SK-MEL-5 (cell line): ENCODE measurements at regions not wholly inside any gene's neighbourhood (a gene's known extent, or its start where the extent isn't known, plus 50 kb on each side); places are given as distances from the start of the nearest gene placed in this dataset.

Experiments
- DNase-seq: peaks from one replicate; pipeline ENCODE4 v3.0.0-alpha.2; 2016; ENCODE audit warnings: low read depth, low spot score
- in situ Hi-C: cut with HindIII; loops from 2 replicates; pipeline ENCODE4 v1.10.0; 2016; ENCODE audit warnings: low sequenced_read_pairs, high pct_unique_total_duplicates, low pct_unique_long_range_greater_than_20kb

GRCh38 chrX:40176351-40177116, 78.8 kb upstream of the BCOR start:
- no peak for DNase-seq
- in situ Hi-C loops, result no loop called here

DNA sequence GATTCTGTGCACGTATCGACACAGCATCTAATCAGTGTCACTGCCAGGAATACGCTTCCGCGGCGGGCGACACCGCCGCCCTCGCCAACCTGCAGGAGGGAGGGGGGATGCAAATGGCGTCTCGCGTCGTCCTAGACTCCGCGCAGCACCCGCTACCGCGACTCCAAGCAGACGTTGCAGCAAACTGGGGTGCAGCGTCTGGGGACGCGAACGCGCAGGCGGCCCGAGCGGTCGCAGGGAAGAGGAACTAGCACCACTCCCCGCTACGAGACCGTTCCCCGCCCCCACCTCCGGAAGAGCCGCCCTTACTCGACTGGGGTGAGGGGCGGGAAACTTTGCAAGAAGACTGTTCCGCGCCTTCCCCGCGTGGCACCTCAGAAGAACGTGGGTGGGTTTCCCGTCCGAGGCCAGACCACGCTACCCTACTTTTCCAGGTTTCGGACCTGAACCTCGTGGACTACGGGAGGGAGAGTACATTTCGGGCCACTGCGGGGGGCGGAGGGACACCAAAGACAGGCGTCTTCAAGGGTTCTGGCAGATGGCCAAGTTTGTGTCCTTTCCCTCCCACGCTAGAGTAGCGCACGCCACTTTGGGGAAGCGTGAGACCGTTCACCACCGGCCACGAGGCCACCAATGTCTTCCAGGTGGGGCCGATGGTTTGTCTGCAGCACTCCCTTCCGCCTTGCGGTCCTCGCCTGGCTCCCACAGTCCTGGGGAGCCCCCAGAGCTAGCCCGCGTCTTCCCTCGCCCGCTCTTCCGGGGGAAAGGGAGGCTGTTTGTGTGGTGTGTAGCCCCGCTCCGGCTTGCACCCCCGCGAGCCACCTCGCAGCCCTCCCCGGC, 78.0 kb upstream of the BCOR start:
- in situ Hi-C loops, result no loop called here
- DNase-seq, result peak; percentile 78

GRCh38 chrX:40174854-40175510, 77.2 kb upstream of the BCOR start:
- in situ Hi-C loops, result no loop called here
- peak; percentile 48 for DNase-seq

GRCh38 chrX:40174001-40174853, 76.5 kb upstream of the BCOR start:
- in situ Hi-C loops, result no loop called here
- DNase-seq, result peak; percentile 58

DNA sequence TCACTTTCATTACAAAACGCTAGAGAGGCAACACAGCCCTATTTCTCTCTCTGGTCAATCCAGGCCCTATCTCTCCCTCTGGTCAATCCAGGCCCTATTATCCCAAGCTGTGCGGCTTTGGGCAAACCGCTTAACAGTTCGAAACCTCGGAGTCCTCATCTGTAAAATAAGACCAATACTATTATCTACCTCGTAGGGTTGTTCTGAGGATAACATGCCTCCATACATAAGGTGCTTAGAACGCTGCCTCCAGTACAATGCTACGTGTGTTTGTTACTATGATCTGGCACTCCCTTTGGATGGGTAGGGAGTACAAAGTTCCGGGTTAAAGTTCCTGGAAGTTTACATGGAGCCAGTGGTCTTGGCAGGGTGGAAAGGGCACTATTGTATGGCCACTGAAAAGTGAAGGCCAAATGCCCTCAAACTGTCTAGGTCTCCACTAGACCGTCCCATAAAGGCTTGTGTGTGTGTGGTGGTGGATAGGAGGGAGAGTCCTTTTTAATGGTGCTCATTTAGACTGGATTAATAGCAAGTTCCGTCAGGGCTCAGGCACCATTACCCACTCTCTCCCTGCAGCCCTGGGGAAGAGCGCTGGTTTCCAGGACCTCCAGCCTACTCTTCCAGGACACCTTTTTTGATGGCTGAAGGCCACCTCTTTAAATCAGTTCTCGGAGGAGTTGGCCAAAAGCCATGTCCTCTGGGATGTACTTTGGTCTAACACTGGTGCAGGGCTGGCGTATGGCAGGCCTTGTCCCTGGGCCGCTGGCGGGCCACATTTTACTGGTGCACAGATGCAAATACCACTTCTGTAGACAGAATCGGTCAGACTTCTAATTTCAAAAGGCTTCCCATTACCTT, 75.6 kb upstream of the BCOR start:
- DNase-seq, result no peak
- in situ Hi-C loops, result no loop called here

DNA sequence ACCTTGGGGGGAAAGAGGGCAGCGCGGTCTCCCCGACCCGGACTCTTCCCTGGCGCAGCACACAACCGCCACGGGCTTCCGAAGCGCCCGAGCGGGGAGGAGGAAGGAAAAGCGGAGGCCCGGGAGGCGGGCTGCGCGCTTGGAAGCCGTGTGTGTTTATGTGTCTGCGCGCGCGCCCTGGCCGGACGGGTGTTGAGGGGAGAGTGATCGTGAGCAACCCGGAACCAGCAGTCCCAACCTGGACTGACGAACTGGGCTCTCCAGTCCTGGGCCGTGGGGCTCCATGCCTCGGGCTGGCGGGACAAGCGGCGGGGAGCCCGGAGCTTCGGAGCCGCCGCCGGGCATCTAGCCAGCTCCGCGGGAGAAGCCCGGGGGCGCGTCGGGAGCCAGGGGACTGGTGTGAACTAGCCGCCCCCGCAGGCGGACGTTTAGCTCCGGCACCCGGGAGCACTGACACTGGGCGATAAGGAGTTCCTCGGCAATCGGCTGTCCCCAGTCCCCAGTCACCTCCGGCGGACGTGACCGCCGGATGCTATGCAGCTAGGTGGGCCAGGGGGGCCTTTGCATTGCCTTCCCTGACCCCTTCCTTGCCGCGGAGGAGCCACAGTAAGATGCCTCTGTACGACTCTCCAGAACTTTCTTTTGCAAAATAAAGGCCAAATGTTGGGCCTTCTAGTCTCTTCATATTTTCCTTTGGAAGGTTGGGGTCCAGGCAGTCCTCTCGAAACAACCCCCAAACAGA, 74.8 kb upstream of the BCOR start:
- in situ Hi-C loops, result no loop called here
- DNase-seq, result no peak

DNA sequence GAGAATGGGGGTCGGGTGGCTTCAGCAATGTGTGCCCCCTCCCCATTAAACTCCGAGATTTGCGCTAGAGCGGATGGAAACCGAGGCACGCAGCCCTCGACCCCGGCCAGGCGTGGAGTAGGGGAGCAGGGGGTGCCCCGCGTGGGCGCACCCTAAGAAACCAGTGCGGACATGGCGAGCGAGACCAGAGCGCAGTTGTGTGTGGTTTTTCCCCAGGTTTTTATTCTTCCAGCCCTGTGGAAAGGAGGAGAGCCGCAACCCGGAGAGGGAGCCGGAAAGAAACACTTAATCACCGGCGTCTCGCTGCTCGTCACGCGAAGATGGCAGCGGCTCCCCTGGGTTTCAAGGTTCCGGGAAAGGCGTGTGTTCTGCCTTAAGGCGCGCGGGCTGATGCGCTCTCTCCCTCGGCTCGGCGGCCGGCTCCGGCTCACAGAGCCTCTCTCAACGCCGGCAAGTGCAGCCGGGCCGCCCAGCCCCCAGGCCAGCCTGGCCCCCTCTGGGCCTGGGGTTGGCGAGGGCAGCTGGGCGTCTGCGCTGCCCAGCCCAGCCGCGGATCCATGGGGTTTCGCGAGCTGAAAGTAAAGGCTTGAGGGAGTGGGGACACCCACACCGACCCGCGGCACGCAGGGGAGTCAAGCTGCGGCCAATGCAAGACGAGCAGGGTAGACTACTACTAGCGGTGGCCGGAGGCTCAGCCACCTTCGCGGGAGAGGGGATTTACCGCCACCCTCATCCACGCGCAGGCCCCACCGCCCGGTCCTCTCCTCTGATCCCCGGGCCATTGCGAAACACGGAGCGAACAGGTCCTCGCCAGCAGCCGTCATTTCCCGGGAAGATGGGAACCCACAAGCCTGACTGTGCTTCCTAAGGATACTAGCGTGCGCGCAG, 74.0 kb upstream of the BCOR start:
- in situ Hi-C loops, result no loop called here
- DNase-seq, result no peak

DNA sequence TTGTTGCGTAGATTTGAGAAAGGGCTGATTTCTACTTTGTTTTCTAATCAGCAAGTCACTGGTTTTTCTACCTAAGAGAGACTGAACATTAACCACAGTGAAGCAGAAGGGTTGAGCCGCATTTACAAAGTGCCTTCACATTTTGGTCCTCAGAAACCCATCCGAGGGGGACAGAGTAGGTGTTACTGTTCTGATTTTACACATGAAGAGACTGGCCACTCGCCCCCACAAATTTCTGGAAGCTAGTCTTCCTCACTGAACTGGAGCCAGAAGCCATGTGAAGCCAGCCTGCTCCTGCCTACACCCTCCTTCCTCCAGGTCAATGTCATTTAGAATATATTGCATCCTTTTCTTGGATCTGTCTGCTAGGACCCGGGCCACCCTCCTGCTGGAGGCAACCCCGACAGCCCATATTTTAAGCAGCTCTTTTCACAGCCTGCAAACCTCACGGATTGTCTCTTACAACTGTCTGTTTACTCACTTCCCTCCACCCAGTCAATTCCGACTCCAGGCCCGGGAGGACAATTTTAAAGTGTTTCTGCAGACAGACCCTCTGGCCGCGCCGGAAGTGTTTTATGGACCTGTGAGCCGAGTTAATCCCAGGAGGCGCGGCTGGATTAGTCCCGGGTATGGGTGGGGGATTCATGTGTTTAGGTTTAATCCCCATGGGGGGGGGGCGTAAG, 73.2 kb upstream of the BCOR start:
- no peak for DNase-seq
- in situ Hi-C loops, result no loop called here

DNA sequence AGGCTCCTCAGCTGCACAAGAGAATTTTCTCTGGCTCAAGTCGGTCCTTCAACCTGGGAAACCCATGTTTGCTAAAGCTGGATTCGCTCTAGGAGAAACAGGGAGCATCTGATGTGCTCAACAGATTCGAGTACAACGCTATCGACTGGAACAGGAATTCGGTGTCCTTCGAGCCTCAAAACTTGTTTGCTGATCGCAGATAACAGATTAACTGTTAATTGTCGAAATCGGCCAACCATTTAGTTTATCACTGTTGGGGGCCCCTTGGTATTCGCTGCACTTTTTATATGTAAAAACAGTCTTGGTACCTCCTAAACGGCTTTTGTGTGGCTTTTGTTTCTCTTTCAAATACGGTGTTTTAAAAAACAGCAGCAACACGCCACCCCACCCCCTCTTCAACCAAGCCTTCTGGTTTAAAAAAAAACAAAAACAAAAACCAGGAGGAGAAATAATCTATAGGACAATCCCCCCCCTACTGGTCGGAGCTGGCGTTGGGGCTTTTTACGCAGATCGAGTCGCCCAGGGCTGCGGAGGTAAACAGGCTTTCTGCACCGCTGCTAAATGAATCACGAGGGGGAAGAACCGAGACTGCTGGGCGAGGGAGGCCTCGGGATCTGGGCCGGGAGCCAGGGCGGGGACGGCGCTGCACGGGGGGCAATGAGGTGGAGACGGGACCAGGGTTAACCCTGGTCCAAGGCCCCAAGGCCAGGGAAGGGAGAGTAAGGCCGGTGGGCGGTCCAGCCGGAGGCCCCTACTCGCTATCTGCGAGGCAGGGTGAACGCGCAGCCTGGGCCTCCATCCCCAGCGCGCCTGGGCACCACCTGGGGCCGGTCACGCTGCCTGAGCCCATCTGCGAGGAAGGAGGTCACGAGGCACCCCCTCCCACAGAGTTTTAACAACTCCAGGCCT, 71.7 kb upstream of the BCOR start:
- DNase-seq, result peak; percentile 89
- in situ Hi-C loops, result no loop called here

DNA sequence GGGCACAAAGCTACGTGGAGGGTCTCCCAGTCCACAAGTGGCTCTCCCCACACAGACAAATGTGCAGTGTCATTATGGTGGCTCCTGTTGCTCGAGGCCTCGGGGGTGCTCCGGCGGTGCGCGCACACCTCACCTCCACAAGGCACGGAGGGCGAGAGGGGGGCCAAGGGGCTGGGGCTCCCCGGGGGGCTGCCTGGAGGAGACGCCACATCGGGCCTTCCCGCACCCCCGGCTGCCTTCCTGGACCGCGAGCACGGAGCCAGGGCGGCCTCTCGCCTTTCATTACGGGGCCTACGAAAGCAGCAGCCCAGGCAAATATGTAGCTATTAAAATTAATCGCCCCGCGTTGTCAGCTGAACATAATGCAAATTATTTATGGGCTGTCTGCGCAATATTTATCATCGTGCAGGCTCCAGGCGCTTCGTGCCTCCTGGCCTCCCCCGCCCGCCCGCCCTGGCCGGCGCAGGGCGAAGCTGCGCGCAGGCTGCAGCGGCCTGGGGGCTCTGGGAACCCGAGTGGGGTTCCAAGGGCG, 70.8 kb upstream of the BCOR start:
- in situ Hi-C loops, result no loop called here
- no peak for DNase-seq

- no peak for DNase-seq
- in situ Hi-C loops, result no loop called here
Measured at GRCh38 chrX:40167850-40168479, 70.2 kb upstream of the BCOR start.

- no peak for DNase-seq
- in situ Hi-C loops, result no loop called here
Measured at GRCh38 chrX:40167233-40167849, 69.6 kb upstream of the BCOR start.

GRCh38 chrX:40166582-40166981, 68.8 kb upstream of the BCOR start:
- peak; percentile 16 for DNase-seq
- in situ Hi-C loops, result no loop called here
